ENCODE measurements at regions not wholly inside any gene's neighbourhood (a gene's known extent, or its start where the extent isn't known, plus 50 kb on each side); places are given as distances from the start of the nearest gene placed in this dataset.

- TF ChIP-seq CTCF (IDR thresholded peaks at IDR 0.05) = no peak
- no peak for TF ChIP-seq POLR2A (IDR thresholded peaks at IDR 0.05)
Measured at GRCh38 chr10:22848509-22848908, 79.3 kb upstream of the ARMC3 start.
